IMR-90 (cell line): ENCODE measurements at regions not wholly inside any gene's neighbourhood (a gene's known extent, or its start where the extent isn't known, plus 50 kb on each side); places are given as distances from the start of the nearest gene placed in this dataset.

Experiments
- ATAC-seq: fragments of 200-7000 bp; cut with Tn5 transposase; 2 replicates; pipeline ENCODE4 v1.9.1; 2020; ENCODE audit warnings: low read depth, mild to moderate bottlenecking, moderate library complexity
- BruUV-seq: library from RNA; stranded (reverse); fragments of 400-500 nt; replicated peaks from 2 replicates; lab custom pipeline; 2021; lab: Mats Ljungman, UMichigan
- CTCF ChIA-PET: fragments of 300-600 bp; formaldehyde crosslinking; extraction: SDS; loops from one replicate; lab custom pipeline; 2021; ENCODE audit warnings: antibody characterized with exemption; lab: Yijun Ruan, JAX
- POLR2A ChIA-PET: fragments of 300-600 bp; sonication (Branson Sonifier 250); formaldehyde crosslinking; loops from one replicate; lab custom pipeline; 2022; ENCODE audit warnings: antibody characterized with exemption; ENCODE audit not compliant: unreplicated experiment; lab: Charles Lee
- DNase-seq: peaks from one replicate; pipeline ENCODE4 v3.0.0; 2013
- H2AFZ ChIP-seq: replicated peaks from 2 replicates; pipeline ENCODE3; 2013; ENCODE audit warnings: low read length, mild to moderate bottlenecking; ENCODE audit not compliant: poor library complexity
- H2AK5ac ChIP-seq: 2 replicates; pipeline ENCODE4 v1.6.1; 2013; ENCODE audit warnings: low read depth, low read length, inconsistent platforms
- H2AK9ac ChIP-seq: replicated peaks from 2 replicates; pipeline ENCODE3; 2013; ENCODE audit warnings: mild to moderate bottlenecking, low read depth, low read length, moderate library complexity; ENCODE audit not compliant: poor library complexity
- H2BK120ac ChIP-seq: 2 replicates; pipeline ENCODE4 v1.6.1; 2013; ENCODE audit warnings: low read depth, low read length, inconsistent platforms
- H2BK15ac ChIP-seq: 3 replicates; pipeline ENCODE4 v1.6.1; 2013; ENCODE audit warnings: low read depth, low read length, inconsistent platforms
- H2BK20ac ChIP-seq: 2 replicates; pipeline ENCODE4 v1.6.1; 2013; ENCODE audit warnings: low read depth, mild to moderate bottlenecking, inconsistent platforms, low read length, moderate library complexity
- H2BK5ac ChIP-seq: 2 replicates; pipeline ENCODE4 v1.6.1; 2013; ENCODE audit warnings: mild to moderate bottlenecking, low read depth, low read length, inconsistent platforms; ENCODE audit not compliant: poor library complexity, severe bottlenecking
- H3K14ac ChIP-seq: replicated peaks from 2 replicates; pipeline ENCODE4 v1.6.1; 2013; ENCODE audit warnings: low read depth, low read length, inconsistent platforms
- H3K18ac ChIP-seq: 2 replicates; pipeline ENCODE4 v1.6.1; 2013; ENCODE audit warnings: low read depth, low read length, control low read depth
- H3K23ac ChIP-seq: 2 replicates; pipeline ENCODE4 v1.6.1; 2013; ENCODE audit warnings: low read depth, low read length, inconsistent platforms
- H3K27ac ChIP-seq: 2 replicates; pipeline ENCODE4 v1.5.1; 2013; ENCODE audit warnings: mild to moderate bottlenecking, control low read depth, low read length; ENCODE audit not compliant: insufficient read depth
- H3K27me3 ChIP-seq: 2 replicates; pipeline ENCODE4 v1.6.1; 2013; ENCODE audit warnings: low read length; ENCODE audit not compliant: control insufficient read depth, insufficient read depth
- H3K36me3 ChIP-seq: 2 replicates; pipeline ENCODE4 v1.6.1; 2013; ENCODE audit warnings: low read length, mixed read lengths; ENCODE audit not compliant: control insufficient read depth, insufficient read depth
- H3K4ac ChIP-seq: 2 replicates; pipeline ENCODE4 v1.6.1; 2013; ENCODE audit warnings: low read depth, low read length, inconsistent platforms
- H3K4me1 ChIP-seq: 2 replicates; pipeline ENCODE4 v1.6.1; 2013; ENCODE audit warnings: low read length, mixed read lengths; ENCODE audit not compliant: control insufficient read depth, insufficient read depth
- H3K4me2 ChIP-seq: 2 replicates; pipeline ENCODE4 v1.6.1; 2013; ENCODE audit warnings: low read depth, mild to moderate bottlenecking, control low read depth, low read length, moderate library complexity
- H3K4me3 ChIP-seq: 2 replicates; pipeline ENCODE4 v1.5.1; 2013; ENCODE audit warnings: low read depth, mild to moderate bottlenecking, control low read depth, low read length, moderate library complexity; ENCODE audit not compliant: insufficient read depth
- H3K56ac ChIP-seq: 2 replicates; pipeline ENCODE4 v1.6.1; 2013; ENCODE audit warnings: low read length, inconsistent platforms; ENCODE audit not compliant: insufficient read depth; ENCODE audit errors: extremely low read depth
- H3K79me1 ChIP-seq, 2 experiments: 2 replicates each; pipeline ENCODE4 v1.6.1; 2013; ENCODE audit warnings: low read length in 2 of 2, inconsistent platforms in 1 of 2, low read depth in 1 of 2
- H3K9ac ChIP-seq: 2 replicates; pipeline ENCODE4 v1.6.1; 2013; ENCODE audit warnings: low read depth, low read length, control low read depth
- H3K9me1 ChIP-seq: 2 replicates; pipeline ENCODE4 v1.6.1; 2013; ENCODE audit warnings: low read length, inconsistent platforms; ENCODE audit not compliant: insufficient read depth
- H3K9me3 ChIP-seq: 2 replicates; pipeline ENCODE4 v1.6.1; 2013; ENCODE audit warnings: low read length; ENCODE audit not compliant: control insufficient read depth, insufficient read depth
- H4K20me1 ChIP-seq: 2 replicates; pipeline ENCODE4 v1.6.1; 2013; ENCODE audit warnings: low read length, inconsistent platforms; ENCODE audit not compliant: insufficient read depth
- H4K5ac ChIP-seq: 2 replicates; pipeline ENCODE4 v1.6.1; 2013; ENCODE audit warnings: mild to moderate bottlenecking, low read depth, low read length, control low read depth
- H4K8ac ChIP-seq, 2 experiments: 2 replicates each; pipeline ENCODE4 v1.6.1; 2013; ENCODE audit warnings: low read depth in 2 of 2, low read length in 2 of 2, control low read depth in 1 of 2, inconsistent platforms in 1 of 2
- H4K91ac ChIP-seq: 2 replicates; pipeline ENCODE4 v1.6.1; 2013; ENCODE audit warnings: low read depth, low read length, inconsistent platforms; ENCODE audit not compliant: insufficient read depth
- FOS ChIP-seq: fragments of 150-350 bp; IDR thresholded peaks from 2 replicates; pipeline ENCODE4 v1.6.1; 2016; ENCODE audit warnings: low read depth, low read length
- RAD21 ChIP-seq: IDR thresholded peaks from 2 replicates; pipeline ENCODE4 v1.6.1; 2012; ENCODE audit warnings: low read length, improper control_type of control experiment
- RFX5 ChIP-seq: IDR thresholded peaks from 2 replicates; pipeline ENCODE4 v1.8.0; 2012; ENCODE audit warnings: low read depth, mild to moderate bottlenecking, low read length, moderate library complexity
- WGBS, 2 experiments: methylation state at CpG; one replicate each; pipeline versions ENCODE4 v1.1.5 to v1.1.7; 2013; ENCODE audit warnings: missing lambda C conversion rate in 2 of 2; ENCODE audit not compliant: insufficient read length in 1 of 2; ENCODE audit errors: extremely low coverage in 2 of 2; 5-methylcytosine and 5-hydroxymethylcytosine counted together
- dilution Hi-C: fragments of 300-500 bp; cut with HindIII; formaldehyde crosslinking; loops from one replicate; pipeline ENCODE4 v1.14.3; 2018; ENCODE audit warnings: low sequenced_read_pairs; ENCODE audit not compliant: unreplicated experiment
- in situ Hi-C: fragments of 300-500 bp; cut with MboI; formaldehyde crosslinking; loops from 3 replicates; pipeline ENCODE4 v1.14.3; 2019; ENCODE audit warnings: low sequenced_read_pairs, inconsistent platforms, mixed read lengths
- intact Hi-C: fragments of 100-400 bp; cut with micrococcal nuclease; formaldehyde crosslinking; loops from 2 replicates; pipeline ENCODE4 v1.10.0; 2022

DNA sequence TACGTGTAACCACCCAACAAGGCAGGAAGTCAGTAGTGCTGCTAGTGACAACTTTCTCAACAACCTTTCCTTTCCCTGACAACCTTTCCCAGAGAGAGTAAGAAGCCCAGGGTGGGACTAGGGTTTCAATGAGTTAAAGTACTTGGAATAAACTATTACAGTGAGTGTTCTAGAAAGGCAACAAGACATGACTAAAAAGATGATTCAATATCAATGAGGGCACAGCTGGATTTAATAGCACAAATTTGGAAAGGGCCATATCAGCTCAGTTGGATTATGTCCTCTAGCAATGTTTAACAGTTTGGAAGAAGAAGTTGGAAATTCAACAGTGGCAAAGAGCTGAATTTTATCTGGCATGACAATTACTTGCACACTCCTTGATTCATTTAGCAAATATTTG lies 90.4 kb upstream of the GRIN2B start:
- dilution Hi-C loops, result no loop called here
- Histone ChIP-seq H3K4me1 (no peaks in the 10 kb centered on the region), H2BK20ac (no peak overlapping the region), H2AK9ac (no peak overlapping the region), H3K4me2 (no peak overlapping the region), H3K36me3 (no peaks in the 10 kb centered on the region), H2BK120ac (no peak overlapping the region), H3K14ac (no peak overlapping the region), H4K8ac (no peak overlapping the region), H3K79me1 (no peaks in the 10 kb centered on the region), H3K9ac (no peak overlapping the region), H3K9me3 (peaks cover 3% of the 10 kb centered on the region; the same call in 1 of the 2 replicates), H2BK15ac (no peak overlapping the region), H2BK5ac (no peak overlapping the region), H4K91ac (no peak overlapping the region), H3K27me3 (no peaks in the 10 kb centered on the region), H3K4ac (no peak overlapping the region), H2AFZ (no peak overlapping the region), H3K27ac (no peak overlapping the region), H3K4me3 (no peak overlapping the region), H4K20me1 (no peaks in the 10 kb centered on the region), H4K5ac (no peak overlapping the region), H3K18ac (no peak overlapping the region), H2AK5ac (no peak overlapping the region), H3K56ac (no peak overlapping the region), H3K9me1 (no peaks in the 10 kb centered on the region), H3K23ac (no peak overlapping the region)
- ChIA-PET CTCF (no interaction called here), POLR2A (no interaction called here)
- in situ Hi-C loops, result no loop called here
- DNase-seq (no peak), ATAC-seq (no peak)
- BruUV-seq, result no TSS peak
- TF ChIP-seq RAD21 (no peak), RFX5 (no peak), FOS (no peak)
- WGBS, 2 experiments, result no CpG with 5 or more reads among the region's 1 CpG
- intact Hi-C loops, result no loop called here
